Transverse colon (tissue), 4 donors: ENCODE measurements at regions not wholly inside any gene's neighbourhood (a gene's known extent, or its start where the extent isn't known, plus 50 kb on each side); places are given as distances from the start of the nearest gene placed in this dataset.

ENCODE experiments used
- DNase-seq: peaks from one replicate; pipeline ENCODE4 v3.0.0-alpha.2; 2019
- H3K27ac ChIP-seq, 4 donors: fragments of 200-600 bp; sonication (generic); 2 replicates each; pipeline ENCODE4 v1.5.1; 2016 to 2018; ENCODE audit warnings: inconsistent platforms in 4 of 4
- H3K27me3 ChIP-seq: fragments of 200-600 bp; sonication (generic); 2 replicates; pipeline ENCODE4 v1.5.1; 2017; ENCODE audit warnings: inconsistent platforms
- H3K36me3 ChIP-seq, 4 donors: fragments of 200-600 bp; sonication (generic); 2 replicates each; pipeline ENCODE4 v1.5.1; 2017 to 2019; ENCODE audit warnings: inconsistent platforms in 4 of 4
- H3K4me1 ChIP-seq, 4 donors: fragments of 200-600 bp; sonication (generic); 2 replicates each; pipeline ENCODE4 v1.5.1; 2017 to 2020; ENCODE audit warnings: inconsistent platforms in 4 of 4
- H3K4me3 ChIP-seq, 4 donors: fragments of 200-600 bp; sonication (generic); 1 replicate in 1 of 4; 2 replicates in 3 of 4; pipeline versions ENCODE4 v1.5.1 to v1.6.1; 2017 to 2019; ENCODE audit warnings: inconsistent platforms in 4 of 4
- H3K9me3 ChIP-seq, 2 donors: fragments of 200-600 bp; sonication (generic); 2 replicates each; pipeline ENCODE4 v1.5.1; 2017 to 2019; ENCODE audit warnings: inconsistent platforms in 2 of 2
- EP300 ChIP-seq: sonication (generic); formaldehyde crosslinking; IDR thresholded peaks from one replicate; pipeline ENCODE4 v1.6.1; 2017; ENCODE audit warnings: antibody characterized with exemption, low read depth
- POLR2A ChIP-seq: fragments of 450-650 bp; IDR thresholded peaks from one replicate; pipeline ENCODE4 v1.6.1; 2016; ENCODE audit warnings: antibody characterized with exemption, mild to moderate bottlenecking, moderate library complexity
- POLR2AphosphoS5 ChIP-seq, 3 donors: sonication (generic); formaldehyde crosslinking; IDR thresholded peaks; one replicate each; pipeline ENCODE4 v1.6.1; 2016; ENCODE audit warnings: antibody characterized with exemption in 3 of 3
- WGBS, 2 donors: methylation state at CpG; one replicate each; pipeline ENCODE4 v1.1.5; 2018; ENCODE audit warnings: low coverage in 1 of 2; 5-methylcytosine and 5-hydroxymethylcytosine counted together
- in situ Hi-C, 4 donors: fragments of 200-750 bp; cut with MboI; loops; one replicate each; pipeline versions ENCODE4 v1.15.0 to v1.15.1; 2017; ENCODE audit warnings: low sequenced_read_pairs in 3 of 4, low pct_ligation_motif_present in 1 of 4, low pct_unique_long_range_greater_than_20kb in 1 of 4
- intact Hi-C: fragments of 100-400 bp; cut with DNase I; formaldehyde crosslinking; loops from one replicate; pipeline ENCODE4 v1.15.1; 2023; ENCODE audit warnings: low total_unique reads
- TF ChIP-seq, protein P1 (sequence below), 5 experiments: fragments of 200-600 bp in 3 of 5; fragments of 450-650 bp in 2 of 5; sonication (generic) in 3 of 5; IDR thresholded peaks; 1 replicate in 2 of 5; 2 replicates in 3 of 5; pipeline ENCODE4 v1.5.1; 2016 to 2017; ENCODE audit warnings: antibody characterized with exemption in 5 of 5, inconsistent platforms in 3 of 5, mild to moderate bottlenecking in 2 of 5, moderate library complexity in 1 of 5

DNA sequence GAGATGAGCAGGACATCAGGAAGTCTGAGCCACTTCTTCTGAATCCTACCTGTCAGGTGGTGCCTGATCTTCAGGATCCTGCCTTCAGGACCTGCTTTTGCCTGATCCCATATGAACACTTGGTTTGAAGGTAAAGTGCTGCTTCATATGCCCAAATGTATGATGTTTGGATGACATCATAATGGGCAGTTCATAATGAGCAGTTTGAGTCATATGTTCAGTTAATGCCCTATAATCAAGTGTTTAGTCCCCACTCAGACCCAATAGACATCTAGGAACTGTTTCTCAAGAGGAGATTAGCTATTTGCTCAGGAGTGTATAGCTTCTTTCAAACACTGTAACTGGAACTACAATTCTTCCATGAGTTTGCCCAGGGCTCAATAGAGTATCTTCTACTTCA, 58.8 kb downstream of the POLR1D start:
- Histone ChIP-seq H3K4me3 (no peak overlapping the region), H3K27me3 (no peaks in the 10 kb centered on the region), H3K9me3 (no peaks in the 10 kb centered on the region), H3K36me3 (no peaks in the 10 kb centered on the region), H3K4me1 (no peaks in the 10 kb centered on the region), H3K27ac (no peak overlapping the region)
- no peak for TF ChIP-seq EP300
- TF ChIP-seq, protein P1, sequence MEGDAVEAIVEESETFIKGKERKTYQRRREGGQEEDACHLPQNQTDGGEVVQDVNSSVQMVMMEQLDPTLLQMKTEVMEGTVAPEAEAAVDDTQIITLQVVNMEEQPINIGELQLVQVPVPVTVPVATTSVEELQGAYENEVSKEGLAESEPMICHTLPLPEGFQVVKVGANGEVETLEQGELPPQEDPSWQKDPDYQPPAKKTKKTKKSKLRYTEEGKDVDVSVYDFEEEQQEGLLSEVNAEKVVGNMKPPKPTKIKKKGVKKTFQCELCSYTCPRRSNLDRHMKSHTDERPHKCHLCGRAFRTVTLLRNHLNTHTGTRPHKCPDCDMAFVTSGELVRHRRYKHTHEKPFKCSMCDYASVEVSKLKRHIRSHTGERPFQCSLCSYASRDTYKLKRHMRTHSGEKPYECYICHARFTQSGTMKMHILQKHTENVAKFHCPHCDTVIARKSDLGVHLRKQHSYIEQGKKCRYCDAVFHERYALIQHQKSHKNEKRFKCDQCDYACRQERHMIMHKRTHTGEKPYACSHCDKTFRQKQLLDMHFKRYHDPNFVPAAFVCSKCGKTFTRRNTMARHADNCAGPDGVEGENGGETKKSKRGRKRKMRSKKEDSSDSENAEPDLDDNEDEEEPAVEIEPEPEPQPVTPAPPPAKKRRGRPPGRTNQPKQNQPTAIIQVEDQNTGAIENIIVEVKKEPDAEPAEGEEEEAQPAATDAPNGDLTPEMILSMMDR (IDR thresholded peaks at IDR 0.05), result no peak
- TF ChIP-seq POLR2AphosphoS5 (IDR thresholded peaks at IDR 0.05), result no peak
- TF ChIP-seq POLR2A, result no peak
- no peak for DNase-seq
- in situ Hi-C loops, result no loop called here
- intact Hi-C loops, result no loop called here

GRCh38 chr13:27691207-27691606, 69.5 kb downstream of the POLR1D start:
- no peaks in the 10 kb centered on the region for H3K36me3 ChIP-seq
- no peak overlapping the region for H3K4me3 ChIP-seq
- intact Hi-C loops (no loop called here), in situ Hi-C loops (no loop called here)
- TF ChIP-seq EP300 (no peak), POLR2AphosphoS5 (IDR thresholded peaks at IDR 0.05) (no peak), POLR2A (no peak)
- TF ChIP-seq, protein P1 (IDR thresholded peaks at IDR 0.05), result no peak
- DNase-seq, result no peak
- no peaks in the 10 kb centered on the region for H3K4me1 ChIP-seq
- no peaks in the 10 kb centered on the region for H3K27me3 ChIP-seq
- peaks cover 0 to 7% of the 10 kb centered on the region in 2 donors for H3K9me3 ChIP-seq
- H3K27ac ChIP-seq, result no peak overlapping the region
- 75 to 86% methylated on average over 3 of the region's 3 CpGs for WGBS, 2 donors

- TF ChIP-seq EP300 (no peak), POLR2AphosphoS5 (IDR thresholded peaks at IDR 0.05) (no peak), POLR2A (no peak)
- TF ChIP-seq, protein P1 (IDR thresholded peaks at IDR 0.05), result no peak
- no peak overlapping the region for H3K27ac ChIP-seq
- H3K27me3 ChIP-seq, result no peaks in the 10 kb centered on the region
- intact Hi-C loops, result no loop called here
- 47 to 50% methylated on average over 2 to 3 of the region's 3 CpGs for WGBS, 2 donors
- in situ Hi-C loops, result no loop called here
- no peaks in the 10 kb centered on the region for H3K36me3 ChIP-seq
- H3K9me3 ChIP-seq, result no peaks in the 10 kb centered on the region
- no peak overlapping the region for H3K4me3 ChIP-seq
- H3K4me1 ChIP-seq, result no peaks in the 10 kb centered on the region
- no peak for DNase-seq
Observed at GRCh38 chr13:27696731-27697130, 75.0 kb downstream of the POLR1D start.

DNA sequence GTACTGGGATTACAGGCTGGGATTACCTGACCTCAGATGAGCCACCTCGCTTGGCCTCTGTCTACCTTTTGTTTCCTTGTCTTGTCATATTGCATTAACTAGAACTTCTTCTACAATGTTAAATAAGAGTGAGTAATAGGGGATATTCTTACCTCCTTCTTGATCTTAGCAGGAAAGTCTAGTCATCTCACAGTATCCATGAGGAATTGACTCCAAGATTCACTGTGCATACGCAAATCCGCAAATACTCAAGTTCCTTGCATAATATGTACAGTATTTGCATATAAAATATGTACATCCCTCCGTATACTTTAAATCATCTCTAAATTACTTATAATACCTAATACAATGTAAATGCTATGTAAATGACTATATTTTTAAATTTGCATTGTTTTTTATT, 78.3 kb downstream of the POLR1D start:
- intact Hi-C loops, result no loop called here

More for the DNA sequence above, 78.3 kb downstream of the POLR1D start:
- Histone ChIP-seq H3K27ac (no peak overlapping the region), H3K4me3 (no peak overlapping the region), H3K27me3 (no peaks in the 10 kb centered on the region), H3K9me3 (peaks cover 6 to 10% of the 10 kb centered on the region in 2 donors), H3K36me3 (no peaks in the 10 kb centered on the region), H3K4me1 (no peaks in the 10 kb centered on the region)
- TF ChIP-seq POLR2A (no peak), EP300 (no peak), POLR2AphosphoS5 (IDR thresholded peaks at IDR 0.05) (no peak)
- TF ChIP-seq, protein P1 (IDR thresholded peaks at IDR 0.05), result no peak
- DNase-seq, result no peak
- in situ Hi-C loops, result loop anchor here in 1 of 4 donors (25.0 kb wide), 1 partner anchor 313 kb away; no protein-coding TSS in a partner anchor
- 92 to 95% methylated on average over 4 of the region's 4 CpGs for WGBS, 2 donors
